WTC11 (cell line): ENCODE measurements at regions not wholly inside any gene's neighbourhood (a gene's known extent, or its start where the extent isn't known, plus 50 kb on each side); places are given as distances from the start of the nearest gene placed in this dataset.

ENCODE experiments used
- ATAC-seq: fragments of 200-7000 bp; cut with Tn5 transposase; 2 replicates; pipeline ENCODE4 v1.10.0; 2021; ENCODE audit warnings: mild to moderate bottlenecking, moderate library complexity
- CTCF ChIA-PET: fragments of 300-600 bp; sonication (Branson Sonifier 250); formaldehyde crosslinking; loops from one replicate; lab custom pipeline; 2021; ENCODE audit warnings: antibody characterized with exemption; lab: Charles Lee
- POLR2A ChIA-PET: fragments of 350-600 bp; sonication (Branson Sonifier 250); formaldehyde crosslinking; loops from one replicate; lab custom pipeline; 2021; ENCODE audit warnings: antibody characterized with exemption; lab: Charles Lee
- DNase-seq: peaks from one replicate; pipeline ENCODE4 v3.0.0; 2021; ENCODE audit warnings: low spot score
- H3K27ac Mint-ChIP-seq: 2 replicates; pipeline ENCODE4 v1.8.0; 2021; ENCODE audit warnings: mixed read lengths
- H3K27me3 Mint-ChIP-seq: 2 replicates; pipeline ENCODE4 v1.8.0; 2021; ENCODE audit warnings: low read depth, mild to moderate bottlenecking, moderate library complexity, mixed read lengths
- H3K36me3 Mint-ChIP-seq: 2 replicates; pipeline ENCODE4 v1.8.0; 2021; ENCODE audit warnings: mixed read lengths
- H3K4me1 Mint-ChIP-seq: 2 replicates; pipeline ENCODE4 v1.8.0; 2022; ENCODE audit warnings: mixed read lengths
- H3K4me3 Mint-ChIP-seq: 2 replicates; pipeline ENCODE4 v1.8.0; 2021; ENCODE audit warnings: mild to moderate bottlenecking, moderate library complexity, mixed read lengths
- H3K9me3 Mint-ChIP-seq: 2 replicates; pipeline ENCODE4 v1.8.0; 2021; ENCODE audit warnings: mixed read lengths
- ATF1 ChIP-seq: sonication (generic); formaldehyde crosslinking; IDR thresholded peaks from 2 replicates; pipeline ENCODE4 v1.8.1; 2023; ENCODE audit warnings: mild to moderate bottlenecking, moderate library complexity, missing genetic modification reagents
- CDX4 ChIP-seq: fragments of 250-450 bp; sonication (Bioruptor Pico); IDR thresholded peaks from 2 replicates; pipeline ENCODE4 v1.9.0; 2021; ENCODE audit warnings: moderate library complexity, mild to moderate bottlenecking, inconsistent platforms, borderline replicate concordance
- E2F4 ChIP-seq: sonication (generic); formaldehyde crosslinking; IDR thresholded peaks from 2 replicates; pipeline ENCODE4 v1.8.1; 2022; ENCODE audit warnings: low read depth, mild to moderate bottlenecking, moderate library complexity, missing genetic modification reagents, borderline replicate concordance
- ETV6 ChIP-seq: sonication (generic); formaldehyde crosslinking; IDR thresholded peaks from 2 replicates; pipeline ENCODE4 v1.8.1; 2022; ENCODE audit warnings: mild to moderate bottlenecking, missing genetic modification reagents
- FOXP1 ChIP-seq: sonication (generic); formaldehyde crosslinking; IDR thresholded peaks from 2 replicates; pipeline ENCODE4 v1.8.0; 2022; ENCODE audit warnings: missing genetic modification reagents, mild to moderate bottlenecking, moderate library complexity, borderline replicate concordance
- FOXP4 ChIP-seq: sonication (generic); formaldehyde crosslinking; IDR thresholded peaks from 2 replicates; pipeline ENCODE4 v1.8.0; 2022; ENCODE audit warnings: mild to moderate bottlenecking, missing genetic modification reagents
- HMGXB4 ChIP-seq: sonication (generic); formaldehyde crosslinking; IDR thresholded peaks from 2 replicates; pipeline ENCODE4 v1.8.1; 2023; ENCODE audit warnings: mild to moderate bottlenecking, moderate library complexity, missing genetic modification reagents
- JAZF1 ChIP-seq: fragments of 250-450 bp; sonication (Bioruptor Pico); IDR thresholded peaks from 2 replicates; pipeline ENCODE4 v1.9.0; 2021; ENCODE audit warnings: moderate library complexity, mild to moderate bottlenecking, inconsistent platforms
- KAT7 ChIP-seq: sonication (generic); formaldehyde crosslinking; IDR thresholded peaks from 2 replicates; pipeline ENCODE4 v1.8.1; 2023; ENCODE audit warnings: missing genetic modification reagents, mild to moderate bottlenecking, borderline replicate concordance
- MAX ChIP-seq: sonication (generic); formaldehyde crosslinking; IDR thresholded peaks from 2 replicates; pipeline ENCODE4 v1.8.0; 2022; ENCODE audit warnings: mild to moderate bottlenecking, missing genetic modification reagents
- MLX ChIP-seq: sonication (generic); formaldehyde crosslinking; IDR thresholded peaks from 2 replicates; pipeline ENCODE4 v1.8.1; 2023; ENCODE audit warnings: mild to moderate bottlenecking, missing genetic modification reagents, moderate library complexity
- STAT6 ChIP-seq: sonication (generic); formaldehyde crosslinking; conservative IDR thresholded peaks from 2 replicates; pipeline ENCODE4 v1.8.1; 2023; ENCODE audit warnings: mild to moderate bottlenecking, low read depth, missing genetic modification reagents, moderate library complexity
- TEAD4 ChIP-seq: sonication (generic); formaldehyde crosslinking; IDR thresholded peaks from 2 replicates; pipeline ENCODE4 v1.8.0; 2022; ENCODE audit warnings: mild to moderate bottlenecking, missing genetic modification reagents
- ZBTB21 ChIP-seq: sonication (generic); formaldehyde crosslinking; IDR thresholded peaks from 2 replicates; pipeline ENCODE4 v1.8.1; 2023; ENCODE audit warnings: mild to moderate bottlenecking, missing genetic modification reagents, borderline replicate concordance
- ZNF232 ChIP-seq: sonication (generic); formaldehyde crosslinking; IDR thresholded peaks from 2 replicates; pipeline ENCODE4 v1.8.0; 2022; ENCODE audit warnings: mild to moderate bottlenecking, missing genetic modification reagents
- ZNF512 ChIP-seq: sonication (generic); formaldehyde crosslinking; IDR thresholded peaks from 2 replicates; pipeline ENCODE4 v1.8.1; 2022; ENCODE audit warnings: missing genetic modification reagents, borderline replicate concordance
- ZSCAN18 ChIP-seq: fragments of 250-450 bp; sonication (Bioruptor Pico); IDR thresholded peaks from 2 replicates; pipeline ENCODE4 v2.1.2; 2022; ENCODE audit warnings: mild to moderate bottlenecking, moderate library complexity

- CTCF ChIA-PET = no interaction called here
- H3K4me3 Mint-ChIP-seq = no peak overlapping the region
- no peak overlapping the region for H3K27ac Mint-ChIP-seq
- H3K27me3 Mint-ChIP-seq = no peaks in the 10 kb centered on the region
- POLR2A ChIA-PET = no interaction called here
- no peak for DNase-seq
- peaks cover 16% of the 10 kb centered on the region for H3K4me1 Mint-ChIP-seq
- ATAC-seq = no peak
- H3K36me3 Mint-ChIP-seq = peaks cover 49% of the 10 kb centered on the region
- no peak for TF ChIP-seq JAZF1 (CRISPR knock-in tag)
- TF ChIP-seq CDX4 = no peak
- no peak for TF ChIP-seq ATF1 (CRISPR knock-in tag)
- TF ChIP-seq MLX (CRISPR knock-in tag) = no peak
- TF ChIP-seq HMGXB4 (CRISPR knock-in tag) = no peak
- no peak for TF ChIP-seq ZNF232
- no peak for TF ChIP-seq ETV6 (CRISPR knock-in tag)
- no peak for TF ChIP-seq KAT7 (CRISPR knock-in tag)
- TF ChIP-seq STAT6 (CRISPR knock-in tag) = no peak
- TF ChIP-seq FOXP1 (CRISPR knock-in tag) = no peak
- peaks cover 46% of the 10 kb centered on the region for H3K9me3 Mint-ChIP-seq
Observed at GRCh38 chr4:137463377-137464003, 68.8 kb downstream of the PCDH18 start.

GRCh38 chr4:137455647-137456321, 76.5 kb downstream of the PCDH18 start:
- ChIA-PET CTCF (no interaction called here), POLR2A (no interaction called here)
- H3K36me3 Mint-ChIP-seq = peaks cover 14% of the 10 kb centered on the region
- no peaks in the 10 kb centered on the region for H3K27me3 Mint-ChIP-seq
- no peak overlapping the region for H3K27ac Mint-ChIP-seq
- no peak for DNase-seq
- H3K9me3 Mint-ChIP-seq = peaks cover 14% of the 10 kb centered on the region
- no peak overlapping the region for H3K4me3 Mint-ChIP-seq
- ATAC-seq = no peak
- H3K4me1 Mint-ChIP-seq = peaks cover 45% of the 10 kb centered on the region
- no peak for TF ChIP-seq ZNF512 (CRISPR knock-in tag)
- TF ChIP-seq E2F4 (CRISPR knock-in tag) = no peak
- no peak for TF ChIP-seq MAX (CRISPR knock-in tag)
- TF ChIP-seq STAT6 (CRISPR knock-in tag) = no peak
- no peak for TF ChIP-seq ZNF232
- TF ChIP-seq ZSCAN18 (CRISPR knock-in tag) = no peak
- no peak for TF ChIP-seq ZBTB21
- no peak for TF ChIP-seq FOXP4 (CRISPR knock-in tag)
- no peak for TF ChIP-seq TEAD4 (CRISPR knock-in tag)
